ENCODE measurements at regions not wholly inside any gene's neighbourhood (a gene's known extent, or its start where the extent isn't known, plus 50 kb on each side); places are given as distances from the start of the nearest gene placed in this dataset.

DNA sequence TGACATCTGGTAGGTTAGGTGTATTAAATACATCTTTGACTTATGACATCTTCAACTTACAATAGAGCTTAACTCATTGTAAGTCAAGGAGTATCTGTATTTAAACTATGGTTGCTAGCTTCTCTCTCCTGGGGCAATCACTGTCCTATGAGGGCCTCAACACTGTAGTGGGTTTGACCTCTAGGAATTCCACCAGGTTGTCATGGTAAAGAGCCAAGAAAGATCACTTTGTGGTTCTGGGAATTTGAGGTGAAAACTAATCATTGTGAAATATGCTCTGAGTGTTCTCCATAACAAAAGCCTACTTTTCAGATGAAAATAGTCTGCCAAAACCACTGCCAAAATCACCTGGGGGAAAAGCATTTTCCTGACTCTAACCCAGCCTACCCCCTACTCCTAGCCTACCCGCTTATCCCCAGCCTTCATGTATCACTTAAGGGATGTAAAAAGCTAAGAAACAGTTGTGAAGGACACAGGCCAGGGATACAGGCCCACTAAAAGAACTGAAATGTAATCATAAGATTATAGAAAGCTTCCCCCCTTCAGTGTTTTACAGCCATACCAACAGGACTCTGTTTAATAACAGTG, 723.8 kb downstream of the MECOM start:
- H3K23ac ChIP-seq (ENCODE audit: low read depth, low read length), result no peak overlapping the region
- no peaks in the 10 kb centered on the region for H3K4me1 ChIP-seq (ENCODE audit: control insufficient read depth, insufficient read depth, low read length)
- no peaks in the 10 kb centered on the region for H3K9me1 ChIP-seq (ENCODE audit: insufficient read depth, low read length)
- H3K14ac ChIP-seq (replicated peaks; ENCODE audit: low read depth, low read length), result no peak overlapping the region
- H4K8ac ChIP-seq (ENCODE audit: low read depth in 2 of 2, low read length in 2 of 2), result no peak overlapping the region
- no peaks in the 10 kb centered on the region for H3K36me3 ChIP-seq (ENCODE audit: control insufficient read depth, insufficient read depth, low read length)
- no peak overlapping the region for H4K5ac ChIP-seq (ENCODE audit: low read depth, low read length)
- H2BK15ac ChIP-seq (ENCODE audit: low read depth, low read length), result no peak overlapping the region
- no peaks in the 10 kb centered on the region for H3K27me3 ChIP-seq (ENCODE audit: control insufficient read depth, insufficient read depth, low read length)
- no peak overlapping the region for H2BK20ac ChIP-seq (ENCODE audit: low read depth, low read length)
- no TSS peak for BruUV-seq (replicated peaks)
- no peak overlapping the region for H3K4me3 ChIP-seq (ENCODE audit: insufficient read depth, low read depth, low read length)
- no peaks in the 10 kb centered on the region for H3K79me1 ChIP-seq (ENCODE audit: low read depth in 1 of 2, low read length in 2 of 2)
- H2AFZ ChIP-seq (replicated peaks; ENCODE audit: low read length, poor library complexity), result no peak overlapping the region
- no peak overlapping the region for H2AK9ac ChIP-seq (replicated peaks; ENCODE audit: low read depth, low read length, poor library complexity)
- no peak overlapping the region for H3K27ac ChIP-seq (ENCODE audit: insufficient read depth, low read length)
- H3K9ac ChIP-seq (ENCODE audit: low read depth, low read length), result no peak overlapping the region
- no peak overlapping the region for H3K4ac ChIP-seq (ENCODE audit: low read depth, low read length)
- ATAC-seq (ENCODE audit: low read depth) (no peak), DNase-seq (no peak)
- no peak overlapping the region for H4K91ac ChIP-seq (ENCODE audit: insufficient read depth, low read depth, low read length)
- H3K56ac ChIP-seq (ENCODE audit: extremely low read depth, insufficient read depth, low read length), result no peak overlapping the region
- TF ChIP-seq, protein P1, sequence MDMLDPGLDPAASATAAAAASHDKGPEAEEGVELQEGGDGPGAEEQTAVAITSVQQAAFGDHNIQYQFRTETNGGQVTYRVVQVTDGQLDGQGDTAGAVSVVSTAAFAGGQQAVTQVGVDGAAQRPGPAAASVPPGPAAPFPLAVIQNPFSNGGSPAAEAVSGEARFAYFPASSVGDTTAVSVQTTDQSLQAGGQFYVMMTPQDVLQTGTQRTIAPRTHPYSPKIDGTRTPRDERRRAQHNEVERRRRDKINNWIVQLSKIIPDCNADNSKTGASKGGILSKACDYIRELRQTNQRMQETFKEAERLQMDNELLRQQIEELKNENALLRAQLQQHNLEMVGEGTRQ (IDR thresholded peaks at IDR 0.05; ENCODE audit: low read depth, low read length), result no peak
- TF ChIP-seq MAFK (IDR thresholded peaks at IDR 0.05; ENCODE audit: low read depth, low read length) (no peak), BHLHE40 (IDR thresholded peaks at IDR 0.05; ENCODE audit: low read depth, low read length) (no peak), POLR2A (IDR thresholded peaks at IDR 0.05; ENCODE audit: low read depth, low read length) (no peak), NFE2L2 (IDR thresholded peaks at IDR 0.05; ENCODE audit: low read depth, low read length) (no peak)
- TF ChIP-seq, protein P2, sequence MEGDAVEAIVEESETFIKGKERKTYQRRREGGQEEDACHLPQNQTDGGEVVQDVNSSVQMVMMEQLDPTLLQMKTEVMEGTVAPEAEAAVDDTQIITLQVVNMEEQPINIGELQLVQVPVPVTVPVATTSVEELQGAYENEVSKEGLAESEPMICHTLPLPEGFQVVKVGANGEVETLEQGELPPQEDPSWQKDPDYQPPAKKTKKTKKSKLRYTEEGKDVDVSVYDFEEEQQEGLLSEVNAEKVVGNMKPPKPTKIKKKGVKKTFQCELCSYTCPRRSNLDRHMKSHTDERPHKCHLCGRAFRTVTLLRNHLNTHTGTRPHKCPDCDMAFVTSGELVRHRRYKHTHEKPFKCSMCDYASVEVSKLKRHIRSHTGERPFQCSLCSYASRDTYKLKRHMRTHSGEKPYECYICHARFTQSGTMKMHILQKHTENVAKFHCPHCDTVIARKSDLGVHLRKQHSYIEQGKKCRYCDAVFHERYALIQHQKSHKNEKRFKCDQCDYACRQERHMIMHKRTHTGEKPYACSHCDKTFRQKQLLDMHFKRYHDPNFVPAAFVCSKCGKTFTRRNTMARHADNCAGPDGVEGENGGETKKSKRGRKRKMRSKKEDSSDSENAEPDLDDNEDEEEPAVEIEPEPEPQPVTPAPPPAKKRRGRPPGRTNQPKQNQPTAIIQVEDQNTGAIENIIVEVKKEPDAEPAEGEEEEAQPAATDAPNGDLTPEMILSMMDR (conservative IDR thresholded peaks at IDR 0.05; ENCODE audit: low read depth, low read length), result no peak
- in situ Hi-C loops (cut with MboI; ENCODE audit: low sequenced_read_pairs) (no loop called here), dilution Hi-C loops (cut with HindIII; ENCODE audit: low sequenced_read_pairs, unreplicated experiment) (no loop called here), intact Hi-C loops (cut with micrococcal nuclease) (no loop called here)
- no peaks in the 10 kb centered on the region for H3K9me3 ChIP-seq (ENCODE audit: control insufficient read depth, insufficient read depth, low read length)
- no peak overlapping the region for H2AK5ac ChIP-seq (ENCODE audit: low read depth, low read length)
- no peaks in the 10 kb centered on the region for H4K20me1 ChIP-seq (ENCODE audit: insufficient read depth, low read length)
- no peak overlapping the region for H3K18ac ChIP-seq (ENCODE audit: low read depth, low read length)
- CTCF ChIA-PET, result no interaction called here
- H2BK5ac ChIP-seq (ENCODE audit: low read depth, low read length, poor library complexity, severe bottlenecking), result no peak overlapping the region
- POLR2A ChIA-PET (ENCODE audit: unreplicated experiment), result no interaction called here
- H2BK120ac ChIP-seq (ENCODE audit: low read depth, low read length), result no peak overlapping the region
- H3K4me2 ChIP-seq (ENCODE audit: low read depth, low read length), result no peak overlapping the region
- no CpG with 5 or more reads among the region's 1 CpG for WGBS, 2 experiments (ENCODE audit: extremely low coverage in 2 of 2, insufficient read length in 1 of 2)
